ENCODE measurements at regions not wholly inside any gene's neighbourhood (a gene's known extent, or its start where the extent isn't known, plus 50 kb on each side); places are given as distances from the start of the nearest gene placed in this dataset.

DNA sequence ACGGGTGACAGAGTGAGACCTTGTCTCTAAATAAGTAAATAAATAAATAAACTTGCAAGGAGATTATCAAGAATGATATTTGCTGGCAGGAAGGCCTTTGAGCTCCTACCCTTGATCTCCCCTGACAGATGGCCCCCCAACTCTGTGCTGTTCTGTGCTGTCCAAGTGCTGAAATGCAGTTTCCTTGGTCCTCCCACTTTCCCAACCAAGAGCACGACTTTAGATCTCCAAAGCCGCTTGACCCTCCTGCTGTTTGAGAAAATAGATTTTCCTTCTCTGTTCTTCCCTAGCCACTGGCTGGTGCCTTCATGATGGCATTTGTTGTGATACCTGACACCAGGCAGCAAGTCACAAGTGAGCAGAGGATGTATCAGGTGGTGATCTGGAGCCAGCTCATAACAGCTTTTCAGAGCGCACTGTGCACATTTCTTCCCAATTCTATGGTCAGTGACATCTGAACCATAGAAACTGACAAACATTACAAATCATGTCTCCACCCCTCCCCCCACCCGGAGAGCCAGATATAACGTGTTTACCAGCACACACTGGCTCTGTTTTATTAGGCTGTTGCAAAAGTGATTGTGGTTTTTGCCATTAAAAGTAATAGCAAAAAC lies 80.0 kb upstream of the PUM3 start:
- no peak for TF ChIP-seq CTCF (IDR thresholded peaks at IDR 0.05 in 2 of 3, conservative IDR thresholded peaks at IDR 0.05 in 1 of 3; ENCODE audit: borderline replicate concordance in 1 of 3, insufficient read depth in 1 of 3, low read depth in 2 of 3, low read length in 2 of 3)
- no peak for TF ChIP-seq POLR2A (IDR thresholded peaks at IDR 0.05; ENCODE audit: borderline replicate concordance, extremely low read depth, insufficient read depth, insufficient read length)
- TF ChIP-seq EZH2phosphoT487 (IDR thresholded peaks at IDR 0.05; ENCODE audit: borderline replicate concordance), result no peak

Measured in HCT116 (cell line).